GM19467 (cell line): ENCODE measurements at regions not wholly inside any gene's neighbourhood (a gene's known extent, or its start where the extent isn't known, plus 50 kb on each side); places are given as distances from the start of the nearest gene placed in this dataset.

Experiments
- ATAC-seq: cut with Tn5 transposase; IDR thresholded peaks from one replicate; pipeline ENCODE4 v1.9.1; 2021; ENCODE audit warnings: mild to moderate bottlenecking, moderate library complexity; ENCODE audit not compliant: unreplicated experiment

DNA sequence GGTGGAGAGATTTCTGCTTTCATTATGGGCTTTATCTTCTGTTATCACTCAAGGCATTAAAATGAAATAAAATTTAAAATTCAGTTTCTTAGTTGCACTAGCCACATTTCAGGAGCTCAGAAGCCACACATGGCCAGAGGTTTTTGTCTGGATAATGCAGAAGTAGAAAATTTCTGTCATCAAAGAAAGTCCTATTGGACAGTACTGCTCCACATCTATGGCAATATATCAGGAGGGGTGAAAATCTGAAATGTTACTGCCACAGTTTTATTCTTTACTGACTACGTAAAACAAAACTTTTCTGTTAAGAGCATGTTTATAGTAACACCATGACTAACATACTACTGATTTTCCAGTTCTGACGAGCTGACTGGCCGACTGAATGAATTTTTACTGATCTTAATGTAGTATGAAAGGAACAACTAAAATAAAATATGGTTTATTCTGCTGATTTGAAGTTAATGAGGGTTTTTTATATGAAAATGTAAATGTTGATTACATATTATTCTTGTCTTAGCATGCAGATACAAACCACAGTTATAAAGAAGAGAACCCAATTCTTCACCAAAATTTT lies 264.0 kb upstream of the HAND2 start:
- ATAC-seq, result no peak

DNA sequence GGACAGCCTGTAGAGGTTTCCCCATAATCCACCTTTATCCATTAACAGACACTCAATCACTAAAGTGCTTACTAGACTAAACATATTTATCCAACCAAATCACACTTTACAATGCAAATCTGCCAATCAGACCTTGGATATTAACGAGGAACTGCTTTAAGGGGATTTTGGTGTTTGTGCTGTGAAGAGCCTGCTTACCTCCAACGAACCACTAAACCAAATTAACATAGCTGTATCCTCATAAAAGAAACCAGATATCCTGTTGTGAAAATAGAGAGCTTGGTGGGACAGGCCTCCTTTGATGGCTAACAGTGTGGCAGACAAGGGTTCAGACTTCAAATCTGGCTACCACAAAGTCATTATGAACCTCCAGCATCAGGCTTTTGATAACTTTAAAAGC lies 252.6 kb upstream of the HAND2 start:
- ATAC-seq, result no peak

DNA sequence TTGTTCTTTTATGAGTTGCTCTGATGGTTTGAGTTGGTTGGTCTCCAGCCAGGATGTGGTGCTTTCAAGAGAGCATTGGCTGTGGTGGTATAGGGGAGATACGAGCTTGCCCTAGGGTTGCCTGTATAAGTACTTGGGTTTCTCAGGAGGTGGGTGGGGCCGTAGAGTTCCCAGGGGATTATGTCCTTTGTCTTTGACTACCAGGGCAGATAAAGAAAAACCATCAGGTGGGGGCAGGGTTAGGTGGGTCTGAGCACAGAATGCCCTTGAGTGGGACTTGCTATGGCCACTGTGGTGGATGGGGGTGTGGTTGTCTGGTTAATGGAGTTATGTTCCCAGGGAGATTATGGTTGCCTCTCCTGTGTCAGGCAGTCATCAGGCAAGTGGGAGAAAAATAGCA lies 247.9 kb upstream of the HAND2 start:
- ATAC-seq, result no peak

DNA sequence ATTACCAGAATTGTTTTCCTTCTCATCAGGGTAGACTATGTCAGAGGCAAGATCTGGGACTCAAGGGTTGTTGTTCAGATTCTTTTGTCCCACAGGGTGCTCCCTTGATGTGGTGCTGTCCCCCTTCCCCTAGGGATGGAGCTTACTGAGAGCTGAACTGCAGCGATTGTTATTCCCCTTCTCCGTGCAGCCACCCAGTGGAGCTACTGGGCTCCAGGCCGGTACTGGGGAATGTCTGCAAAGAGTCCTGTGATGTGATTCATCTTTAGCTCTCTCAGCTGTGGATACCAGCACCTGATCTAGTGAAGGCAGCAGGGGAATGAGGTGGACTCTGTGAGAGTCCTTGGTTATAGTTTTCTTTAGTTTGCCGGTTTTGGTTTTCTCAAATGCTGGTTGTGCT lies 247.4 kb upstream of the HAND2 start:
- no peak for ATAC-seq

DNA sequence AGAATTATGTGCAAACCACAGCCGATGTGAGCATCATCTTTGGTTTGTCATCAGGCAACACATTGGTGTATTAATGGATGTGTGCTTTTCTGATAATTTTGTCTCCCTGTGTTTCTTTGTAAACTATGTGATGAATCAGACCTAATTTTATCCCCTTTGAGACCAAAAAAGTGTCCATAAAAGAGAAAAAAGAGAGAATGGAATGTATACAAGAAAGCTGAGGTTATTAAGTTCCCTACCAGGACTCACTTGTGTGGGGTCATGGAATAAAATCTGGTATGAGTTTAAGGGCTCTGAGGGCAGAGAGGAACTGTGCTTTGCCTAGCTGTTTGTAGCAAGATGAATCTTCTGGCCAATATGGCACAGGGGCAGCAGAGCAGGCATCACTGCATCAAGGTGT lies 239.5 kb upstream of the HAND2 start:
- no peak for ATAC-seq

DNA sequence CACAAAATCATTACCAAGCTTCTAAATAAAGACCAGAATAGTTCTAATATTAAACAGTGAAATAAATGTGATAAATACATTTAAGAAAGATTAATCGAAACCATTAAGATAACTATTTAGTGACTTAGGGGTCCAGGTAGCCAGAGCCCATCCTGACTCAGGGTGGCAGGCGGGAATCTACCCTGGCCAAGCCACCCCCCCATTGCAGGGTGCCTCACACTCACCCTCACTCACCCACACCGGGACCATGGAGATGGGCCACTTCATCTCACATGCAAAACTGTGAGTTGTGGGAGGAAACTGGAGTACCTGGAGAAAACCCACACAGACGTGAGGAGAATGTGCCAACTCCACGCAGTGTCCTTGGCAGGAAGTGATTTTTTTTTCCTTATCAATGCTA lies 237.6 kb upstream of the HAND2 start:
- no peak for ATAC-seq

DNA sequence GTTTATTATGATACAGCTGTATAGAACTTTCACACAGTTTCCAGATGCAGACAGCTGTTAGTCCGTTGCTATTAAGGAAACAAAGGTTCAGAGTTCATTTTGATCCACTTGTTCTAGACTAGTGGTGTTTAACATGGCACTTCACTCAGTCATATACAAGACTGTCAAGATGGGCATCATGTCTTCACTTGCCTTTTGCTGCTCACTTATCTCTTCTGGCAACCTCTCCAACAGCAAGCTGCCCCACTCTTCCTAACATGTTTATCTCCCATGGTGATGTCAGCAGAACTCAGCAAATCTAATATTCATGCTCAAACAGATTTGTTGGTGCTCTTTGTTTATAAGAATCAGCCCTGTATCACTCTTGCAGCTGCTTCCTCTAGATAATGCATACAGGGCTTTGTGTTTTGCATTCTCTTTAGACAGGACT lies 236.2 kb upstream of the HAND2 start:
- ATAC-seq, result no peak

DNA sequence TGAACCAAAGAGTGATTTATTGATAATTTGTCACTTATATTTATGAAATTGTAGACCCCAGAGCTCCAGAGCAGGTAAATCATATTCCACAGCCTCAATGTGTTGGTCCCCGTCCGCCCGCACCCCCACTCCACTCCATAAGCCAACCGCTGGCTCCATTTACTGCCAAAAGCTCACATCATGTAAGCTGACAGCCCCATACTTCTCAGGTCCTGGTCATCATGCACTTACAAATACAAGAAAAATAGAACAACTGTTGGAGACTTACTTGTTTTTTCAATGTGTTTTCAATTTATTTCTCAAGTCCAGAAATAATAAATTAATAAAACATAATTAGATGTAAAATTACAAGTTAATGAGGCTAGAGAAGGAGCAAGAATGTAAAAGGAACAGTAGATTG lies 235.7 kb upstream of the HAND2 start:
- no peak for ATAC-seq

DNA sequence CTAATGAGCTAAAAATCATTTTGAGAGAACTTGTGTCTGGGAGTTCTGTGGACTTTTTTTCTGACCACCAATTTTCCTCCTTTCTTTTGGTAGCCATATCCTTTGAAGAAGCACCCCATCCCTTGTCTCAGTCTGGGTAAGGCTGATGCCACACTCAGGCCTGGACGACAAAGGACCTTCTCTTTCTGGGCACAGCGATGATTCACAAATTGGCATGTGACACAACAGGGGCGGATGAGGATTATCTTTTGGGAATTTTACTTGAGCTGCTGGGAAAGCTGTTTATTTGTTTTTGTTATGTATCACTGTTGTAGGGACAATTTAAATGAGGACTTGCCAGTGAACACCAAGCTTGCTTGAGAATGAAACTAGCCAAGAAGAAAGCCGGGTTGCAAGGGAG lies 233.4 kb upstream of the HAND2 start:
- ATAC-seq, result no peak

DNA sequence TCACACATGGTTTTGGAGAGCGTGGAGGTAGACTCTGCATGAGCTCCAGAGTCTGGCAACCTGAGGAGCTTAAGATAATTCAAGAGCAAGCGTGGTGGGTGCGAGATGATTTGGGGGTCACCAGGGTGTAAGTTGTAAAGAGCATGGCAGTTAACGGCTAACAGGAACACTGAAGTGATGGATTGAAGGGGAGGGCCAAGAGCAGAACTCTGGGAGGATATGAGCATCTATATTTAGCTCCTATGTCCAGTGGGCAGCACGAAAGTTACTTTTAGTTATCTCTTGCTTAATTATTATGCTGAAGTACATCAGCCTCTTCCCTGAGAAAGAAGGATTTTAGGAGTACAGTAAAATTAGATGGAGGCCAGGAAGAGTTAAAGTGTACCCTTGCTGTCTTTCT lies 231.9 kb upstream of the HAND2 start:
- no peak for ATAC-seq

DNA sequence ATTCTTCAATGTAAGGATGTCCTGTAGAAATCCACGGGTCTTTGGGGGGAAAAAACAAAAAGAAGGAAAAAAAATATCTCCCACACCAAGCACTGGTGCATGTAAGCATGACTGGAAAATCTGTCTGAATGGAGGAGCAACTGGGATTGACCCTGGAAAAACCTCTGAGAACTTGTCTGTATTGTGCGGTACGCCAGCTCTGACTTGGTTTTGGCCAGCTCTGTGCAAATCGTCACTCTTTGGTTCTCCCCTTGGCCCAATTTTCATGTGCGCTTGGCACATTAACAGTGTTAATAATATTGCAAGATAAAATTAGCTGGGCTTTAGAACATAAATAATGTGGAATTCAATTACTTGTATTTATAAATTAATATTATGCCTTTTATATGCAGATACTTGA lies 231.2 kb upstream of the HAND2 start:
- ATAC-seq, result no peak

DNA sequence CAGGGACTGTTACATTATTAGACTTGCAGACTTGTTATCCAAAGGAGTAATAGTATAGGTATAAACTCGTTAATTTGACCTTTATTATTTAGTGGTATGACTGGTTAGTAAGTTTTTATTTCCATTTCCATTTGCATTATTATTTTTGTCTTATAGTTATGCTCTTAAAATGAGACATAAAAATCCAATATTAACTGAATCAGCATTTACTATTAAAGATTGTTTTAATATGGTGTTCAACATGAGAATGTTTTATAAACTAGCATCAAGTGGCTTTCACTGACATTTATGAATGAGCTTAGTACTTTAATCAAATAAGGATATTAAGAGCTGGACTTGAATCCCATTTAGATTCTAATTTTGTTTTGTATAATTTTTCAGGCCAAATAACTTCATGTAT lies 228.1 kb upstream of the HAND2 start:
- no peak for ATAC-seq

DNA sequence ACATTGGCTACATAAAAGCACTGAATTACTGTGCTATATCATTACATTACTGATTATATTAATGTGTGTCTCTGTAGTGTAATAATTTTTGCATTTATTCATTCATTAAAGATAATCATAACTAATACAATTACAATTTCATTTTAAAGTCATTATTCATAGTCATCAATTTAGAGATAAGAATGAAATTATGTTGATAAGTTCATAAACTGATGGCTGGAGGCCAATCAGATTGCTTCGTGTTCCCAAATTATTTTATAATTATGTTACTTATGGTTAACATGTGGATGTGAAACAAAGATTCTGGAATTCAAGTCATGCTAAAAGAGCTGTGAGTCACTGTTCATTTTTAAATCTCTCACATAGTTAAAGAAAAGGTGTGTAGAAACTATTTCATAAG lies 223.4 kb upstream of the HAND2 start:
- ATAC-seq, result no peak

DNA sequence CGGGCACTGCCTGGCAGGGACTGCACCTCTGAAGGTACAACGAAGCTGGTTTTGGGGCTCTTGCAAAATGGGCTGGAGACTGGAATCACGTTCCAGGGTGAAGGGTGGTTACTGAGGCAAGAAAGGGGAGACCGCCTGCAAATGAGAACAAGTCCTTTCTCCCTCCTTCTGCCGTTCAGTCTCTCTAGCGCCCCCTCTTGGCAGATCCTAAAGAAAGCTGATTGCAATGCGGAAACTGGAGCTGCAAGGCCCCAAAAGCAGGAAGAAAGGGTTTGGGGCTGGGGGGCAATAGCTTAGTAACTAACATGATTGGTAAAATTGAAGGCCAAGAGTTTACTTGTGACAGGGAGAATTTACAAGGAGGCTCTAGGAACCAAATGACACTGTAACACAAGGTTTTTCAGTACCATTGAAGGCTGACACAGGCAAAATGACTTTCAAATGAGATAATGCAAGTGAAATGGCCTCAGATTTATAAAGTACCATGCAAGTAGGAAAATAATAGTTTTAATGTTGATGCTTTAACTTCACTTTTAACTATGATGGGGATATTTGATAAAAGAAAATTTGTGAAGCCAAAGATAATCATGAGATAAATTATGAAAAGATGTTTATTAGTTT lies 222.7 kb upstream of the HAND2 start:
- ATAC-seq, result no peak

DNA sequence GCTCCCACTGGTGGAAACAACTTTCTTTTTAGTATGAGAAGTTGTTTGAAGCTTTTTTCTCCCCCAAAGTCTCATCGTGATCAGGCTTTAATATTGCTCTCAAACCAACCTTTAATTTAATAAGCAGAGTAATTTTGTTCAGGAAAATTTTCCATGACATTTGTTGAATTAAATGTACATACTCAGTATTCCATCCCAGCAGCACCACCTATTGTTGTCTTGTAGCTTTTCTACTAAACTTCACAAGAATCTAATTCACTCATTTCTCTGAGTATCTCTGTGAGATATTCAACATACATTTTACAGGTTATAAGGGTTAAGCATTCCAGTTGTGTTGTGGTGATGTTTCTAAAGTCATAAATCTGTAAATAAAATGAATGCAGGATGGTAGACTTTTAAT lies 218.3 kb upstream of the HAND2 start:
- no peak for ATAC-seq

DNA sequence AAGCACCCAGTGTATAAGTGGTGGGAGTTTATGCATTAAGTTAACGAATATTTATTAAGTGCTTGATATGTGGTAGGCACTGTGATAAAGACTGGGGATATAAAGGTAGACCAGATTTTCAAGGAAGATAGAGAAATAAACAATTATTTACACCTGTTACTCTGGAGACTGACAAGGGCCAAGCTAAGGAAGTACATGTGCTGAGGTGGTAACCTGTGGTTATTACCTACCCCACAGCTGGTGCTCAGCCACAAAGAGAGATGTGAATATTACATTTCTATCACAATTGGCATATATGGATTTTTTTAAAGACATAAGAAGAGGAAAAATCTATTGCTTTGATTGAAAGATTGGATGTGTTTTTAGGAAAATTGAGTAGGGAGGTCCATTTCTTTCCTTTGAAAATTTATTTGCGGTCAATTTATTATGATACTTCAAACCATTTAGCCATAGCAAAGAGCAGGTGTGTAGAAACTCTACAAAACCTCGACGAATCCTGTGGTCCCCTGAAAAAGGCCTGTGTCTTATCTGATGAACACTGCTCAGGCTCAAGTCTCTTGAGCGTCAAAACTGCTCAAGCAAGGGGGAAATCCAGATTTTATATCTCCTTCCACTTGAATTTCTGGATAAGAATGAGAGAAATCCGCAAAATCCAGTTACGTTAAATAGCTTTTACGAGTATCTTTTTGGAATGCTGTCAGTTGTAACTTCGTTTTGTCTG lies 217.7 kb upstream of the HAND2 start:
- ATAC-seq, result no peak

DNA sequence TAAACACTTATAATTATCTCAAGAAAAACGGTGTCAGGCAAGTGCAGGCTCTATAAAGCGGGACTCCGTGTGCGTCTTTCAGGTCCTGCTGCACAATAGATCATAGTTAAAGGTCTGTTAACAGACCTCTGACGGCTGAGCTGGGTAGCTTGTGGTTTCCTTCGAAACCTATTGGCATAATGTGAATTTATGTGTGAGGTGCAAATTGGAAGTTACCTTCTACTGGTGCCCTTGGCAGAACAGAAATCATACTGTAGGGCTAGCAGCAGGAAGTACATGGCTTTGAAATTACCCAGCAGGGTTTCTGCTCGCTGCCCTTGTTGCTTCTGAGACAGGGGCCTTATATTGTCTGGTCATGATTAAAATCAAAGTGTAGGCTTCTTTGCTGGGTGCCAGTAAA lies 216.4 kb upstream of the HAND2 start:
- no peak for ATAC-seq

DNA sequence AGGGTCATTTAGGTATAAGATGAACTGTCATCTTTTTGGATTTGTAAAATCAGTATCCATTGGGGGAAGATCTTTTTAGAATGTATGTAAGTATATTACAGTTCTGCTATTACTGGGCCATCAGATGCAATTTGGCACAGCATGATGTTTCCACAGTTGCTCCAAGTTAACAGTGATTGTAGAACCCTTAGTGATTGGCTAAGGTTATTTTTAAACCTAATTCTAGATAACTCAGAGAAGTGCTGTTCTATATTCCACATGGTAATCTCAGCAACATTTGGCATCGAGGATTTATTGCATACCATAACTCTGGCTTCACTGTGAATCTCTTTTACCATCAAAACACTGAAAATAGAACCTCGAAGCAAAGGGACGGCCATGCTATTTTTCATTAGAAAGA lies 215.7 kb upstream of the HAND2 start:
- no peak for ATAC-seq

DNA sequence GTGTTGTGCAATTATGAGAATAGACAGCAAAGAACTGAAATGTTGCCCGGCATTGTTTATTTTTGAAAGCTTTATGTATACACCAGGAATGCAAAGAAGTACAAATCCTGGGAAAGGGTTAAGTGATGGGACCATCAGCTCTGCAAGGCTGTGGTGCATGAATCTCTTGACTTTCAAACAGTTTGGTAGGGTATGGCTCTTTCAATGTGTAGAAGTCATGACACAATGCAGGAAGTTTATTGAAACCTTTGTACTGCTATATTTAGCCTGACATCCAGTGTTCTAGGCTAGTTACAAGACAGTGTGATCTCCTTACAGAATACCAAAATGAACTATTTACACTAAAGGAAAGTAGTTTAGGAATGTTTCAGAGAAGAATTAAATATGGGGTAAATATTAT lies 206.8 kb upstream of the HAND2 start:
- no peak for ATAC-seq

DNA sequence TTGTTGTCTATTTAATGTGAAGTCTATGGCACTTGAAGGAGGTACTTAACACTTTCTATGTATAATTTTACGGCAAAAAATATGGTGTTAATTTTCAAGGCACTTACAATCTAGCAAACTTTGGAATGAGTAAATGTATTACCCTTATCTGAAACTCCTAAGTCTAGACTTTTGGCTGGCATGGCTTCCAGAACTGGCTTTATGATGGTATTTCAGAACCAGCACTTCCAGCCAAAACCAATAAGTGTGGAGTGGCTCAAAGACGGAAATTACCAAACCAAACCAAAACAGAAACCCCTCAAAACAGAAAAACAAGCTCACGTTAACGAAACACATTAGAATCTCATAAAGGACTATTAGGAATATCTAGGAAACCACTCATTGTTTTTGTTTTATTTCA lies 205.6 kb upstream of the HAND2 start:
- ATAC-seq, result no peak

DNA sequence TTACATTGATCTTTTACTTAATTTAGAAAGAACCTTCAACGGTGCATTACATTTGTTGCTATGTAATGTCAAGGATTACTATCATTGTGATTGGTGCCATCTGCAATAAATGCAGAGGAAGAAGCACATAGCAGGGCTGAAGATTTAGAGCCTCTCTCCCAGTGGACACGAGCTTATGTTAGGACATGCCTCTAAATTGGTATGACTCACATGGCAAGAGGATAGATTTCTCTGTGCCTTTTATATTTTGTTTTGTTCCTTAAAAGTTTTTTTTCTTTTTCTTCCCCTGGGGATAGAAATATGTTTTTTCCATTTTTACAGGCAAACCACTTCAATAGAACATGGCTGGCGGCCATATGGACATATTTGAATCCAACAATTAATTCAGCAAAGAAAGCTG lies 205.0 kb upstream of the HAND2 start:
- no peak for ATAC-seq

DNA sequence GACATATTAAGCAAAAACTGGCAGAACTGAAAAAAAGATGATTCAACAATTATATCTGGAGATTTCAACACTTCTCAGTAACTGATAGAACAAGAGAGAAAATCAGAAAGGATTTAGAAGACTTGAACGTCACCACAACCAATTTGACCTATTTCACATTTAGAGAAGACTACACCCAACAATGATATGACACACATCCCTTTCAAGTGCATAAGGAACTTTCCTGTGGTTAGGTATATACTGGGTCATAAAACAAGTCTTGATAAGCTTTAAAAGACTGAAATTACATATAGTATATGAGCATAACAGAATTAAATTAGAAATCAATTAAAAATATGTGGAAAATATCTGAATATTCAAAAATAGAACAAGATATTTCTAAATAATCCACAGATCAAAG lies 201.2 kb upstream of the HAND2 start:
- ATAC-seq, result no peak

DNA sequence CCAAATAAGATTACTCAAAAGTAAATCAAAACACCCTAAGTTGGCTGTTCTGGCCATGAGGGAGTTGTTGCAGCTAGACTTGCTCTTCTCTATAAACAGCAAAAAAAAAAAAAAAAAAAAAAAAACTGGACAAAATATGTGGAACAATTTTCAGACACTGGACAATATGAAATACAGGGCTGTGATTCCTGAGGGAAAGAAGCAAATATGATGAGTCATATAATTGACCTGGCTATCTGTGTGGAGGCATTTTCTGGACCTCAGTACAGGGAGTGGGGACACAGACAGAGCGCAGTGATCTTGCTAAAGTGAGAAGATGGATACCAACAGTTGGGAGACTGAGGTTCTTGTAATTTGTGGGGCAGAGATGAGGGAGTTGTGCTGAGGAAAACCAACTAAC lies 192.0 kb upstream of the HAND2 start:
- ATAC-seq, result no peak
